CD8-positive, alpha-beta memory T cell (primary cell): ENCODE measurements at regions not wholly inside any gene's neighbourhood (a gene's known extent, or its start where the extent isn't known, plus 50 kb on each side); places are given as distances from the start of the nearest gene placed in this dataset.

ENCODE experiments used
- CTCF ChIA-PET: fragments of 350-600 bp; sonication (Branson Sonifier 250); formaldehyde crosslinking; loops from one replicate; lab custom pipeline; 2021; ENCODE audit warnings: antibody characterized with exemption; lab: Charles Lee
- POLR2A ChIA-PET: fragments of 350-600 bp; sonication (Branson Sonifier 250); formaldehyde crosslinking; loops from one replicate; lab custom pipeline; 2021; ENCODE audit warnings: antibody characterized with exemption; lab: Charles Lee
- DNase-seq, 5 donors: peaks; one replicate each; pipeline versions ENCODE4 v3.0.0 to v3.0.0-alpha.2; 2020 to 2022; ENCODE audit warnings: mixed read lengths in 1 of 5
- H3K27ac ChIP-seq: one replicate; pipeline ENCODE4 v1.7.0; 2013; ENCODE audit warnings: low read depth, mild to moderate bottlenecking, low read length, moderate library complexity
- H3K27me3 ChIP-seq: 2 replicates; pipeline ENCODE4 v1.7.0; 2013; ENCODE audit warnings: low read length, mild to moderate bottlenecking; ENCODE audit not compliant: insufficient read depth, poor library complexity, severe bottlenecking
- H3K36me3 ChIP-seq: 2 replicates; pipeline ENCODE4 v1.7.0; 2013; ENCODE audit warnings: mild to moderate bottlenecking, low read length, moderate library complexity; ENCODE audit not compliant: insufficient read depth
- H3K4me1 ChIP-seq: 2 replicates; pipeline ENCODE4 v1.7.0; 2013; ENCODE audit warnings: mild to moderate bottlenecking, low read length, moderate library complexity; ENCODE audit not compliant: insufficient read depth
- H3K4me3 ChIP-seq: 2 replicates; pipeline ENCODE4 v1.7.0; 2013; ENCODE audit warnings: mild to moderate bottlenecking, low read length
- H3K9me3 ChIP-seq: 2 replicates; pipeline ENCODE4 v1.7.0; 2013; ENCODE audit warnings: mild to moderate bottlenecking, low read length
- H3K27ac Mint-ChIP-seq, 8 donors: one replicate each; pipeline ENCODE4 v1.8.0; 2020 to 2021; ENCODE audit warnings: mixed read lengths in 8 of 8, mild to moderate bottlenecking in 6 of 8, inconsistent platforms in 3 of 8, moderate library complexity in 3 of 8
- H3K27me3 Mint-ChIP-seq, 2 donors: one replicate each; pipeline ENCODE4 v1.8.0; 2020 to 2021; ENCODE audit warnings: mixed read lengths in 2 of 2, mild to moderate bottlenecking in 1 of 2, moderate library complexity in 1 of 2
- H3K36me3 Mint-ChIP-seq, 3 donors: one replicate each; pipeline ENCODE4 v1.8.0; 2020 to 2021; ENCODE audit warnings: mixed read lengths in 3 of 3, inconsistent platforms in 1 of 3, mild to moderate bottlenecking in 1 of 3
- H3K4me1 Mint-ChIP-seq, 3 donors: one replicate each; pipeline ENCODE4 v1.8.0; 2020 to 2021; ENCODE audit warnings: mixed read lengths in 3 of 3, inconsistent platforms in 1 of 3, mild to moderate bottlenecking in 1 of 3
- H3K4me3 Mint-ChIP-seq, 7 donors: one replicate each; pipeline ENCODE4 v1.8.0; 2020 to 2021; ENCODE audit warnings: mixed read lengths in 7 of 7, mild to moderate bottlenecking in 6 of 7, moderate library complexity in 4 of 7, inconsistent platforms in 2 of 7
- H3K9me3 Mint-ChIP-seq, 5 donors: one replicate each; pipeline ENCODE4 v1.8.0; 2020 to 2022; ENCODE audit warnings: mixed read lengths in 5 of 5, mild to moderate bottlenecking in 3 of 5, moderate library complexity in 2 of 5, inconsistent platforms in 1 of 5

- Mint-ChIP-seq H3K4me3 (no peak overlapping the region), H3K4me1 (no peaks in the 10 kb centered on the region), H3K27ac (no peak overlapping the region), H3K36me3 (no peaks in the 10 kb centered on the region), H3K9me3 (no peaks in the 10 kb centered on the region), H3K27me3 (no peaks in the 10 kb centered on the region)
- POLR2A ChIA-PET, result no interaction called here
- no peaks in the 10 kb centered on the region for H3K36me3 ChIP-seq
- H3K27me3 ChIP-seq, result no peaks in the 10 kb centered on the region
- no peak overlapping the region for H3K27ac ChIP-seq
- H3K4me3 ChIP-seq, result no peak overlapping the region
- no peaks in the 10 kb centered on the region for H3K4me1 ChIP-seq
- no peaks in the 10 kb centered on the region for H3K9me3 ChIP-seq
- CTCF ChIA-PET, result interaction anchor here (0.6 kb wide), 1 partner anchor 1567 kb away, joined by 3 read pairs; no protein-coding TSS in a partner anchor
- no peak for DNase-seq
These were observed 455.6 kb downstream of the TBL1XR1 start for GRCh38 chr3:176741664-176742047.

GRCh38 chr3:176740906-176741663 lies 456.2 kb downstream of the TBL1XR1 start:
- Mint-ChIP-seq H3K36me3 (no peaks in the 10 kb centered on the region), H3K4me1 (no peaks in the 10 kb centered on the region), H3K4me3 (no peak overlapping the region), H3K9me3 (no peaks in the 10 kb centered on the region), H3K27ac (no peak overlapping the region), H3K27me3 (no peaks in the 10 kb centered on the region)
- H3K4me3 ChIP-seq, result no peak overlapping the region
- no peaks in the 10 kb centered on the region for H3K9me3 ChIP-seq
- H3K27ac ChIP-seq, result no peak overlapping the region
- no peak for DNase-seq
- H3K36me3 ChIP-seq, result no peaks in the 10 kb centered on the region
- no peaks in the 10 kb centered on the region for H3K4me1 ChIP-seq
- CTCF ChIA-PET, result interaction anchor here (0.6 kb wide), 1 partner anchor 1567 kb away, joined by 3 read pairs; no protein-coding TSS in a partner anchor
- POLR2A ChIA-PET, result no interaction called here
- H3K27me3 ChIP-seq, result no peaks in the 10 kb centered on the region

- Mint-ChIP-seq H3K4me3 (no peak overlapping the region), H3K36me3 (no peaks in the 10 kb centered on the region), H3K4me1 (no peaks in the 10 kb centered on the region), H3K27me3 (no peaks in the 10 kb centered on the region), H3K9me3 (peaks cover 0 to 3% (median 0%) of the 10 kb centered on the region in 5 donors), H3K27ac (no peak overlapping the region)
- Histone ChIP-seq H3K27ac (no peak overlapping the region), H3K27me3 (no peaks in the 10 kb centered on the region), H3K36me3 (no peaks in the 10 kb centered on the region), H3K4me3 (no peak overlapping the region), H3K4me1 (no peaks in the 10 kb centered on the region), H3K9me3 (no peaks in the 10 kb centered on the region)
- no peak for DNase-seq
- CTCF ChIA-PET, result no interaction called here
- POLR2A ChIA-PET, result no interaction called here
These were observed 458.1 kb downstream of the TBL1XR1 start for GRCh38 chr3:176739159-176739558.

GRCh38 chr3:176737480-176738110 lies 459.7 kb downstream of the TBL1XR1 start:
- no peak overlapping the region for H3K4me3 ChIP-seq
- no peak overlapping the region for H3K27ac Mint-ChIP-seq
- no peak overlapping the region for H3K27ac ChIP-seq
- no peak overlapping the region for H3K4me3 Mint-ChIP-seq
- peaks cover 0 to 3% (median 0%) of the 10 kb centered on the region in 5 donors for H3K9me3 Mint-ChIP-seq
- DNase-seq, result no peak
- no peaks in the 10 kb centered on the region for H3K27me3 Mint-ChIP-seq
- H3K4me1 Mint-ChIP-seq, result no peaks in the 10 kb centered on the region
- H3K27me3 ChIP-seq, result no peaks in the 10 kb centered on the region
- H3K9me3 ChIP-seq, result no peaks in the 10 kb centered on the region
- CTCF ChIA-PET, result no interaction called here
- POLR2A ChIA-PET, result no interaction called here
- H3K4me1 ChIP-seq, result no peaks in the 10 kb centered on the region
- H3K36me3 ChIP-seq, result no peaks in the 10 kb centered on the region
- no peaks in the 10 kb centered on the region for H3K36me3 Mint-ChIP-seq

- Mint-ChIP-seq H3K36me3 (no peaks in the 10 kb centered on the region), H3K4me1 (no peaks in the 10 kb centered on the region), H3K9me3 (peaks cover 0 to 5% (median 2%) of the 10 kb centered on the region in 5 donors), H3K27ac (no peak overlapping the region), H3K27me3 (no peaks in the 10 kb centered on the region), H3K4me3 (no peak overlapping the region)
- POLR2A ChIA-PET, result no interaction called here
- Histone ChIP-seq H3K4me1 (no peaks in the 10 kb centered on the region), H3K36me3 (no peaks in the 10 kb centered on the region), H3K9me3 (no peaks in the 10 kb centered on the region), H3K27ac (no peak overlapping the region), H3K4me3 (no peak overlapping the region), H3K27me3 (no peaks in the 10 kb centered on the region)
- CTCF ChIA-PET, result no interaction called here
- DNase-seq, result no peak
These were observed 463.1 kb downstream of the TBL1XR1 start for GRCh38 chr3:176734146-176734545.

GRCh38 chr3:176724394-176724759 lies 472.9 kb downstream of the TBL1XR1 start:
- no peaks in the 10 kb centered on the region for H3K4me1 ChIP-seq
- H3K27ac ChIP-seq, result no peak overlapping the region
- H3K36me3 ChIP-seq, result no peaks in the 10 kb centered on the region
- no peak overlapping the region for H3K4me3 ChIP-seq
- no peak overlapping the region for H3K4me3 Mint-ChIP-seq
- no peaks in the 10 kb centered on the region for H3K27me3 ChIP-seq
- no peaks in the 10 kb centered on the region for H3K9me3 ChIP-seq
- DNase-seq, result no peak
- ChIA-PET CTCF (no interaction called here), POLR2A (no interaction called here)
- peaks cover 0 to 4% (median 0%) of the 10 kb centered on the region in 5 donors for H3K9me3 Mint-ChIP-seq
- H3K27me3 Mint-ChIP-seq, result no peaks in the 10 kb centered on the region
- no peak overlapping the region for H3K27ac Mint-ChIP-seq
- H3K4me1 Mint-ChIP-seq, result no peaks in the 10 kb centered on the region
- peaks cover 0 to 5% (median 0%) of the 10 kb centered on the region in 3 donors for H3K36me3 Mint-ChIP-seq

GRCh38 chr3:176723758-176724393 lies 473.4 kb downstream of the TBL1XR1 start:
- no peaks in the 10 kb centered on the region for H3K4me1 ChIP-seq
- no peak overlapping the region for H3K27ac ChIP-seq
- Mint-ChIP-seq H3K27me3 (no peaks in the 10 kb centered on the region), H3K36me3 (peaks cover 0 to 5% (median 0%) of the 10 kb centered on the region in 3 donors), H3K27ac (no peak overlapping the region), H3K4me3 (no peak overlapping the region), H3K9me3 (peaks cover 0 to 4% (median 0%) of the 10 kb centered on the region in 5 donors), H3K4me1 (no peaks in the 10 kb centered on the region)
- H3K27me3 ChIP-seq, result no peaks in the 10 kb centered on the region
- no peak for DNase-seq
- POLR2A ChIA-PET, result no interaction called here
- no peaks in the 10 kb centered on the region for H3K9me3 ChIP-seq
- CTCF ChIA-PET, result no interaction called here
- H3K4me3 ChIP-seq, result no peak overlapping the region
- no peaks in the 10 kb centered on the region for H3K36me3 ChIP-seq

GRCh38 chr3:176714034-176714433 lies 483.2 kb downstream of the TBL1XR1 start:
- Histone ChIP-seq H3K4me3 (no peak overlapping the region), H3K9me3 (no peaks in the 10 kb centered on the region), H3K36me3 (no peaks in the 10 kb centered on the region), H3K27me3 (no peaks in the 10 kb centered on the region), H3K4me1 (no peaks in the 10 kb centered on the region), H3K27ac (no peak overlapping the region)
- POLR2A ChIA-PET, result no interaction called here
- Mint-ChIP-seq H3K27me3 (peaks cover 0 to 1% of the 10 kb centered on the region in 2 donors), H3K4me3 (no peak overlapping the region), H3K4me1 (no peaks in the 10 kb centered on the region), H3K27ac (no peak overlapping the region), H3K36me3 (no peaks in the 10 kb centered on the region), H3K9me3 (peaks cover 0 to 5% (median 0%) of the 10 kb centered on the region in 5 donors)
- CTCF ChIA-PET, result no interaction called here
- DNase-seq, result no peak
